ENCODE measurements at regions not wholly inside any gene's neighbourhood (a gene's known extent, or its start where the extent isn't known, plus 50 kb on each side); places are given as distances from the start of the nearest gene placed in this dataset.

DNA sequence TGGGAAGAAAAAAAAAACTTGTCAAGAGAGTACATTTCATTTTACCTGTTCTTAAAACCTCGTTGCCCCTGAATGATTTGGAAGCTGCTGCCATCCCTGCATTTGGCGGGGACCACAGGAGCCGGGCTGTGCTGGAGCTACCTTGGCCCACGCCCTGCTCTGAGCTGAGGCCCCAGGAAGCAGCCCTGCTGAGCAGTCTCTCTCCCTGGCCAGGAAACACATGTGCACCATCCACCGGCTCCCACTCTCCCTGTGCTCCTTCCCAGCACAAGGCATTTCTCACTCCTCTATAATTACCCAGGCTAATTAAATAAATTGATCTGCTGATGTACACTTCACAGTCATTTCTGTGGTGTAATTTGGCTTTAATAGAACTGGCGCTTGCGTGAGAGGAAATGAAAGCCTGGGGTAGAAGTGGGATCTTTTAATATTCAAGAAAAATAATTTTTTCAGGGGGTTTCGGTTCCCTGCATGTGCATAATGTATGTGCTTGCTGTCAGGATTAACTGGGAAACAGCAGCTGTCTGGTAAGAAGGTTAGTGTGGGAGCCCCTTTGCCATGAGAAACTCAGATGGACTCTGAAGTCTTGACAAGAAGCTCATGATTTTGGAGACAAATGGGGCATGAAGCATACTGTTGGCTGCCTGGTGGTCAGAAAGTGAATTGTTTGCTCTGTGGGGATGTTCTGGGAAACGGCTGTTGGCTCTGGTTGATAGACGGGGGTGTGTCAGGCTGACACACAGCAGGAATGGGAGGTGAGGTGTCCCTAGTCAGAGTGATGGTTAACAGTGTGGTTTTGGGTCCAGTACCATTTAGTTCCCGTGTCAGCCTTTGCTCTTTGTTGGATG is 252.3 kb upstream of the EEF2KMT start:
- Histone ChIP-seq H3K27ac (ENCODE audit: low read depth, low read length) (no peak overlapping the region), H3K4me3 (ENCODE audit: low read depth, low read length) (no peak overlapping the region), H3K27me3 (ENCODE audit: control insufficient read depth, insufficient read depth, low read length) (no peaks in the 10 kb centered on the region), H3K9me3 (ENCODE audit: control insufficient read depth, insufficient read depth, low read length) (peaks cover 42% of the 10 kb centered on the region)
- TF ChIP-seq CTCF (IDR thresholded peaks at IDR 0.05; ENCODE audit: low read depth, low read length): no peak
- ChIA-PET POLR2A (no interaction called here), CTCF (no interaction called here)
- no peak for DNase-seq (ENCODE audit: low read depth, low spot score)

DNA sequence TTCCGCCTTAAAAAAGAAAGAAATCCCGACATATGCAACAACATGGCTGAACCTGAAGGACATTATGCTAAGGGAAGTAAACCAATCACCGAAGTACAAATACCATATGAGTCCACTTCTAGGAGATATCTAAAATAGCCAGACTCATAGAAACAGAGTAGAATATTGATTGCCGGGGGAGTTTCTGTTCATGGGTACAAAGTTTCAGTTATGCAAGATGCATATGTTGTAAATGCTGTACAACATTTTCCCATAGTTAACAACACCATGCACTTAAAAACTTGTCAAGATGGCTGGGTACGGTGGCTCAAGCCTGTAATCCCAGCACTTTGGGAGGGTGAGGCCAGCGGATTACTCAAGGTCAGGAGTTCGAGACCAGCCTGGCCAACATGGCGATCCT is 251.5 kb upstream of the EEF2KMT start:
- peaks cover 36% of the 10 kb centered on the region for H3K9me3 ChIP-seq (ENCODE audit: control insufficient read depth, insufficient read depth, low read length)
- H3K27ac ChIP-seq (ENCODE audit: low read depth, low read length): no peak overlapping the region
- TF ChIP-seq CTCF (IDR thresholded peaks at IDR 0.05; ENCODE audit: low read depth, low read length): no peak
- ChIA-PET CTCF (no interaction called here), POLR2A (no interaction called here)
- DNase-seq (ENCODE audit: low read depth, low spot score): no peak
- H3K4me3 ChIP-seq (ENCODE audit: low read depth, low read length): no peak overlapping the region
- H3K27me3 ChIP-seq (ENCODE audit: control insufficient read depth, insufficient read depth, low read length): no peaks in the 10 kb centered on the region

GRCh38 chr16:5347561-5347960 is 250.0 kb upstream of the EEF2KMT start:
- Histone ChIP-seq H3K4me3 (ENCODE audit: low read depth, low read length) (no peak overlapping the region), H3K9me3 (ENCODE audit: control insufficient read depth, insufficient read depth, low read length) (peaks cover 29% of the 10 kb centered on the region), H3K27me3 (ENCODE audit: control insufficient read depth, insufficient read depth, low read length) (no peaks in the 10 kb centered on the region), H3K27ac (ENCODE audit: low read depth, low read length) (no peak overlapping the region)
- ChIA-PET CTCF (no interaction called here), POLR2A (no interaction called here)
- TF ChIP-seq CTCF (IDR thresholded peaks at IDR 0.05; ENCODE audit: low read depth, low read length): no peak
- no peak for DNase-seq (ENCODE audit: low read depth, low spot score)

DNA sequence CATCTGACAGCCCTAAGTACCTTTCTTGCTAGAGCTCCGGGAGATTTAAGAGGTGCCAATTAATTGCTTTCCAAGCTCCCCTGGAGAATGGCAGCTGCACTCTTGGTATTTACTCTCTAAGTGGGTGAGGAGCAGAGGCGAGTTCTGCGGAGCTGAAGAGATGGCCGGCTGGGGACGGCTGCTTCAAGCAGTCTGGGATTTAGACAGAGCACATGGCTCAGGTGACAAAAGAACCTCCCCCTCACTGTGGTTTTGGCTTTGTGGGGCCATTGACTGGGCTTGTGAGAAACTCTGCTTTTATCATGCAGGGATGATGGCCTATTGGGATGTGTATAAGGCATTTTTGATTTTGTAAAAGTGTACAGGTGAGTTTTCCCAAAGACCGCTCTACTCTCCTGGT is 239.3 kb upstream of the EEF2KMT start:
- no peak for DNase-seq (ENCODE audit: low read depth, low spot score)
- Histone ChIP-seq H3K27ac (ENCODE audit: low read depth, low read length) (no peak overlapping the region), H3K27me3 (ENCODE audit: control insufficient read depth, insufficient read depth, low read length) (no peaks in the 10 kb centered on the region), H3K4me3 (ENCODE audit: low read depth, low read length) (no peak overlapping the region), H3K9me3 (ENCODE audit: control insufficient read depth, insufficient read depth, low read length) (peaks cover 30% of the 10 kb centered on the region)
- ChIA-PET POLR2A (no interaction called here), CTCF (no interaction called here)
- no peak for TF ChIP-seq CTCF (IDR thresholded peaks at IDR 0.05; ENCODE audit: low read depth, low read length)

DNA sequence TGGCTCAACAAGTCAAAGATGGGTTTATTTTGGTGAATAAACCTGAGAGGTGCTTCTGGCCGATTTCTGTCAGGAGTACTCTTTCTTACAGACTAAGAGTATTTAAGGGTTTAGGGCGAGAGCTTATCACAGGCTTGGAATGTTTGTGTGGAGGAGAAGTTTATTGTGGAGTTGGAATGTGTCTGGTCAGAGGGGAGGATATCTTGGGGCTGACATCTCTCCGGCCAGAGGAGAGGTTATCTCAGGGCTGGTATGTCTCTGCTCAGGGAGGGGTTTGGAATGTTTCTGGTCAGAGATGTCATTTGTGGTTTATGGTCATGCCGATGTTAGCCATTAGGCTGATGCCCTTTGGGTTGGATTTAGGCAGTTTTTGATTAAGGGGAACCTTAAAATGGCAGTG is 236.4 kb upstream of the EEF2KMT start:
- CTCF ChIA-PET: no interaction called here
- Histone ChIP-seq H3K27ac (ENCODE audit: low read depth, low read length) (no peak overlapping the region), H3K27me3 (ENCODE audit: control insufficient read depth, insufficient read depth, low read length) (no peaks in the 10 kb centered on the region), H3K4me3 (ENCODE audit: low read depth, low read length) (no peak overlapping the region), H3K9me3 (ENCODE audit: control insufficient read depth, insufficient read depth, low read length) (peaks cover 24% of the 10 kb centered on the region)
- POLR2A ChIA-PET: no interaction called here
- no peak for TF ChIP-seq CTCF (IDR thresholded peaks at IDR 0.05; ENCODE audit: low read depth, low read length)
- DNase-seq (ENCODE audit: low read depth, low spot score): no peak
